Testis (tissue), 2 donors: ENCODE measurements at regions not wholly inside any gene's neighbourhood (a gene's known extent, or its start where the extent isn't known, plus 50 kb on each side); places are given as distances from the start of the nearest gene placed in this dataset.

Source experiments
- DNase-seq: peaks from one replicate; pipeline ENCODE4 v3.0.0-alpha.2; 2019
- H3K27ac ChIP-seq, 2 donors: fragments of 200-600 bp; sonication (generic); one replicate each; pipeline ENCODE4 v1.5.1; 2019
- H3K27me3 ChIP-seq: fragments of 200-600 bp; sonication (generic); one replicate; pipeline ENCODE4 v1.5.1; 2019
- H3K36me3 ChIP-seq: fragments of 200-600 bp; sonication (generic); one replicate; pipeline ENCODE4 v1.5.1; 2017; ENCODE audit warnings: low read depth; ENCODE audit errors: missing control alignments
- H3K4me1 ChIP-seq: fragments of 200-600 bp; sonication (generic); one replicate; pipeline ENCODE4 v1.5.1; 2019
- H3K4me3 ChIP-seq, 2 donors: fragments of 200-600 bp; sonication (generic); one replicate each; pipeline ENCODE4 v1.5.1; 2017 to 2019
- H3K9me3 ChIP-seq: fragments of 200-600 bp; sonication (generic); one replicate; pipeline ENCODE4 v1.5.1; 2017
- POLR2A ChIP-seq: fragments of 450-650 bp; IDR thresholded peaks from one replicate; pipeline ENCODE4 v1.6.1; 2017; ENCODE audit warnings: antibody characterized with exemption, mild to moderate bottlenecking, moderate library complexity
- WGBS, 2 donors: methylation state at CpG; one replicate each; pipeline ENCODE4 v1.1.5; 2018; 5-methylcytosine and 5-hydroxymethylcytosine counted together
- intact Hi-C: fragments of 100-400 bp; cut with DNase I; formaldehyde crosslinking; loops from one replicate; pipeline ENCODE4 v1.15.1; 2023; ENCODE audit warnings: low total_unique reads
- TF ChIP-seq, protein P1 (sequence below), 3 experiments: fragments of 450-650 bp in 2 of 3; fragments of 200-600 bp in 1 of 3; sonication (generic) in 1 of 3; IDR thresholded peaks; one replicate each; pipeline ENCODE4 v1.5.1; 2016 to 2019; ENCODE audit warnings: antibody characterized with exemption in 3 of 3, mild to moderate bottlenecking in 2 of 3, moderate library complexity in 1 of 3

DNA sequence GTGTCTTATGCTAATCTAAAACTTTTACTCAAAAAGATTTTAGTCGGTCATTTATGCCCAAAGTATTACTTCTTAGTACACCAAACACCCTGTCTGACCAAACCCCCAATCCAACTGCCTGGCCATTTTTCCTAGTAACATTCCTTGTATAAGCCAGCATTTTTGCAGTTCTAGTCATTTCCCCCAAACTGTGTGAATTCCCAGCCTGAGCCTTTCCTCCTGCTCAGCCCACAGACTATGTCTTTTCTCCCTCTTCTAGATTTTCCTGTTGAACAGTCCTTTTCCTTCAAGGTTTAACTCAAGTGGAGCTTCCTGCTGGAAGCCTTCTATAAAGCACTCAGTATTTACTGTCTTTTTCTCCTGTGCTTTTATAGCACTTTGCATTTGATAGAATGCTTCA lies 843.8 kb downstream of the USP25 start:
- TF ChIP-seq POLR2A: no peak
- TF ChIP-seq, protein P1, sequence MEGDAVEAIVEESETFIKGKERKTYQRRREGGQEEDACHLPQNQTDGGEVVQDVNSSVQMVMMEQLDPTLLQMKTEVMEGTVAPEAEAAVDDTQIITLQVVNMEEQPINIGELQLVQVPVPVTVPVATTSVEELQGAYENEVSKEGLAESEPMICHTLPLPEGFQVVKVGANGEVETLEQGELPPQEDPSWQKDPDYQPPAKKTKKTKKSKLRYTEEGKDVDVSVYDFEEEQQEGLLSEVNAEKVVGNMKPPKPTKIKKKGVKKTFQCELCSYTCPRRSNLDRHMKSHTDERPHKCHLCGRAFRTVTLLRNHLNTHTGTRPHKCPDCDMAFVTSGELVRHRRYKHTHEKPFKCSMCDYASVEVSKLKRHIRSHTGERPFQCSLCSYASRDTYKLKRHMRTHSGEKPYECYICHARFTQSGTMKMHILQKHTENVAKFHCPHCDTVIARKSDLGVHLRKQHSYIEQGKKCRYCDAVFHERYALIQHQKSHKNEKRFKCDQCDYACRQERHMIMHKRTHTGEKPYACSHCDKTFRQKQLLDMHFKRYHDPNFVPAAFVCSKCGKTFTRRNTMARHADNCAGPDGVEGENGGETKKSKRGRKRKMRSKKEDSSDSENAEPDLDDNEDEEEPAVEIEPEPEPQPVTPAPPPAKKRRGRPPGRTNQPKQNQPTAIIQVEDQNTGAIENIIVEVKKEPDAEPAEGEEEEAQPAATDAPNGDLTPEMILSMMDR (IDR thresholded peaks at IDR 0.05): no peak

DNA sequence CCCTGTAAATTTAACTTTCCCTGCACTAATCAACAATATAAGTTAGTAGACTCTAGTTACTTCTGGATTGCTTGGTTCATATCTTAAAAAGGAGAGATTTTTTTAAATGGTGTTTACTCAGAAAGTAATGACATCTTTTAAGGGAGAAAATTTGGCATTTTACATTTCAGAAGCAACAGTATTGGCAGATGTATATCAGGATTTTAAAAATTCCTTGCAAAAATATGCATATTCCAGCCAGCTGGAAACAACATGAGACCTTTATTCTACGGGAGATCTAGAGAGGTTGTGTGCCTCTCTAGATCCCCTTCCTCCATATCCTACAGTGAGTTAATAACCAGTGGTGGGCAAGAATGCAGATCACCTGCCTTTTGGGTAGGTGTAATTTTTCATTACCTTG lies 848.2 kb downstream of the USP25 start:
- TF ChIP-seq, protein P1 (IDR thresholded peaks at IDR 0.05): no peak
- TF ChIP-seq POLR2A: no peak
- Histone ChIP-seq H3K9me3 (no peaks in the 10 kb centered on the region), H3K27me3 (no peaks in the 10 kb centered on the region), H3K4me1 (peaks cover 13% of the 10 kb centered on the region), H3K36me3 (no peaks in the 10 kb centered on the region), H3K4me3 (no peak overlapping the region), H3K27ac (no peak overlapping the region)
- WGBS, 2 donors: 54 to 83% methylated on average over 1 of the region's 1 CpG
- intact Hi-C loops: no loop called here
- no peak for DNase-seq

More for the DNA sequence above, 843.8 kb downstream of the USP25 start:
- DNase-seq: no peak
- Histone ChIP-seq H3K27ac (no peak overlapping the region), H3K9me3 (no peaks in the 10 kb centered on the region), H3K4me3 (no peak overlapping the region), H3K27me3 (no peaks in the 10 kb centered on the region), H3K36me3 (no peaks in the 10 kb centered on the region), H3K4me1 (no peaks in the 10 kb centered on the region)
- intact Hi-C loops: no loop called here
- 96 to 97% methylated on average over 1 of the region's 1 CpG for WGBS, 2 donors

DNA sequence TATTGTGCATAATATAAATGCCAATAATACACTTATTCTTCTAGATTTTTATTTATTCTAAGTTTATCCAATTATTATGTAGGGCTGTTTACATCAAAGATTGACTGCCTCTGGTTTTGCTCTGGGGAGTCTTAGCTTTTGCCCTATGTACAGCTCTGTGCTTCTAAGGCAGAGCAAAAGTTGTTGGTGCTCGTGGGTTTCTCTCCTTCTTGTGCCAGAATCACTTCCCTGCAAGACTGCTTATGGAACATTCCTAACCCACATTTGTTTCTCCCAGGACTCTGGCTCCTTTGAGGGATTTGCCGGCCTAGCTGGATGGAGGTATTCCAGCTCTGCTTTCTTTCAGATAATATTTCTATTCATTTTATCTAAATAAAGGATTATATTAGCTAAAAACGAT lies 849.1 kb downstream of the USP25 start:
- H3K9me3 ChIP-seq: no peaks in the 10 kb centered on the region
- H3K27me3 ChIP-seq: no peaks in the 10 kb centered on the region
- intact Hi-C loops: no loop called here
- no peak for TF ChIP-seq POLR2A
- TF ChIP-seq, protein P1 (IDR thresholded peaks at IDR 0.05): no peak
- H3K36me3 ChIP-seq: no peaks in the 10 kb centered on the region
- H3K27ac ChIP-seq: peak overlapping the region in 1 of 2 donors; percentile 52
- peaks cover 13% of the 10 kb centered on the region for H3K4me1 ChIP-seq
- DNase-seq: no peak
- no peak overlapping the region for H3K4me3 ChIP-seq
- WGBS, 2 donors: 27 to 30% methylated on average over 3 of the region's 3 CpGs

DNA sequence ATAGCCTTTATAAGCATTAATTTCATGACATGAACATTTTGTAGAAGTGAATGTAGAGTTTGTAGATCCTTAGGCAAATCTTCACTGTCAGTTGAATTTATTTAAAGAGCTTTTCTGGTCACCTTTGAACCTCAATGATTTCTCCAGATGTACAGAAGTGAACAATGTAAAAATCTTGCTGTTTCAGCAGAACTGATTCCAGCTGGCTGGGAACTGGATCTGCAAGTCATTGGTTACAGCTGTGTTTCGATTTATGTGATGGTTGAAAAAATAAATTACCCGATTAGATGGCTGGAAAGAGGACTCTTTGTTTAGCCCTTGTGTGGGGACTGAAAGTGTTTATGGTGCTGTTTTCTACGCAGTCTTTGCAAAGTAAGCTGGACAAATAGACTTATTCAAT lies 849.8 kb downstream of the USP25 start:
- H3K4me3 ChIP-seq: no peak overlapping the region
- DNase-seq: no peak
- peaks cover 13% of the 10 kb centered on the region for H3K4me1 ChIP-seq
- H3K9me3 ChIP-seq: no peaks in the 10 kb centered on the region
- no peaks in the 10 kb centered on the region for H3K27me3 ChIP-seq
- TF ChIP-seq, protein P1 (IDR thresholded peaks at IDR 0.05): no peak
- no peak for TF ChIP-seq POLR2A
- no peaks in the 10 kb centered on the region for H3K36me3 ChIP-seq
- peak overlapping the region in 1 of 2 donors; percentile 52 for H3K27ac ChIP-seq
- intact Hi-C loops: no loop called here
- 22 to 36% methylated on average over 3 of the region's 3 CpGs for WGBS, 2 donors

DNA sequence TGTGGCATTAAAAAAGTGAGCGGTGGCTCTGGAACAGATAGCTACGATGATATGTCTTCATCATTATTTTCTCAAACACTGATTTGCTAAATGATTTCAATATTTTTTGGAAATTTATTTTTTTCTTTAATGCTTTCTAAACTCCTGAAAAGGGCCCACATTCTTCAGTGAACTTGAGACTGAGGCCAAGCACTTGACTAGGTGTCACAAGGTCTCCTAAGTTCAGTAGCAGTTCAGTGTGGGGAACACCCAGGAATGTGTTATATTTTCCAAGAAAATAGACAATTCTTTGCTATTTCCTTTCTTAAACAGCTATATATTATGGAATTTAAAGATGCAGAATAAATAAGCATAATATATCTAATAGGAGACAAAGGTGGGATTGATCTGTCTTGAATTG lies 850.9 kb downstream of the USP25 start:
- H3K4me3 ChIP-seq: no peak overlapping the region
- H3K27me3 ChIP-seq: no peaks in the 10 kb centered on the region
- H3K36me3 ChIP-seq: no peaks in the 10 kb centered on the region
- DNase-seq: no peak
- intact Hi-C loops: no loop called here
- peak overlapping the region in 1 of 2 donors; percentile 52 for H3K27ac ChIP-seq
- no peaks in the 10 kb centered on the region for H3K9me3 ChIP-seq
- H3K4me1 ChIP-seq: peaks cover 13% of the 10 kb centered on the region
- no peak for TF ChIP-seq POLR2A
- TF ChIP-seq, protein P1 (IDR thresholded peaks at IDR 0.05): no peak
- WGBS, 2 donors: 87 to 90% methylated on average over 2 of the region's 2 CpGs
